Caki2 (cell line): ENCODE measurements at regions not wholly inside any gene's neighbourhood (a gene's known extent, or its start where the extent isn't known, plus 50 kb on each side); places are given as distances from the start of the nearest gene placed in this dataset.
"Not testable (repeated sequence)": the region's sequence is repeated elsewhere in the genome, so short reads cannot be mapped to it uniquely, and the experiment has no call there.

Experiments
- DNase-seq: peaks from one replicate; pipeline ENCODE4 v3.0.0-alpha.2; 2015; ENCODE audit warnings: low read depth
- in situ Hi-C: cut with HindIII; loops from 2 replicates; pipeline ENCODE4 v1.10.0; 2016; ENCODE audit warnings: low sequenced_read_pairs, low pct_unique_long_range_greater_than_20kb, mixed read lengths

- in situ Hi-C loops: no loop called here
- no peak for DNase-seq
Measured at GRCh38 chr3:107461721-107462120, 61.0 kb upstream of the BBX start.

GRCh38 chr3:107464037-107464436 lies 58.7 kb upstream of the BBX start:
- DNase-seq: no peak
- in situ Hi-C loops: no loop called here

- in situ Hi-C loops: no loop called here
- no peak for DNase-seq
Measured at GRCh38 chr3:107465064-107465631, 57.6 kb upstream of the BBX start.

- DNase-seq: no peak
- in situ Hi-C loops: no loop called here
Measured at GRCh38 chr3:107468782-107469181, 54.0 kb upstream of the BBX start.

- in situ Hi-C loops, DNase-seq: not testable (repeated sequence)
Measured at GRCh38 chr3:107470496-107470895, 52.3 kb upstream of the BBX start.
